ENCODE measurements at regions not wholly inside any gene's neighbourhood (a gene's known extent, or its start where the extent isn't known, plus 50 kb on each side); places are given as distances from the start of the nearest gene placed in this dataset.

DNA sequence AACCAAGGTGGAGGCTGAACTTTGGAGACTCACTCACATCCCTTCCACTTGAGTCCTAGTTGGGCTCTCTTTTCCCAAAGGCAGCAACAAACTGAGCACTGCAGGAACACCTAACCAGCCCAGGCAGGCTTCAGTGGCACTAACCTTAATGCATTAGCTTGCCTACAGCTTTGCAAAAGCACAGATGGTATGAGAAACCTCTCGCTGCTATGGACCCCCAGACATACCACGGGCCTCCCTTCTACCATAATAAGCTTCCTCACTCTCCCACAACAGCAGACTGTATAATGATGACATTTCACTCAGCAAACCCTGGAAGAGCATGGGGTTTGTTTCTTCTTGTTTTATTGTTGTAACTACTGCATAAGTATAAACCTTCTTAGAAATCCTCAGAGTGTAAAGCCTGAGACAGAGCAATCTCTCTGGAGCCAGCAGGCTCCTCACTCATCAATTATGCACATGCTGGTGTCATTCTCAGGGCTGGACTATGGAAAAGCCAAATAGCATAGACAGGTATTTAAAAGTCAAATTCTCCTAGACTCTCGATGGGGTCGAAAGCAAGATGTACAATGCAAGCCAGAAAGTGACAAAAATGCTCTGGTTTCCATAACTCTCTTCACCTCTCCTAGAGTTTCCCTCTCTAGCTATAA lies 167.6 kb downstream of the NXPE2 start:
- TF ChIP-seq, protein P1, sequence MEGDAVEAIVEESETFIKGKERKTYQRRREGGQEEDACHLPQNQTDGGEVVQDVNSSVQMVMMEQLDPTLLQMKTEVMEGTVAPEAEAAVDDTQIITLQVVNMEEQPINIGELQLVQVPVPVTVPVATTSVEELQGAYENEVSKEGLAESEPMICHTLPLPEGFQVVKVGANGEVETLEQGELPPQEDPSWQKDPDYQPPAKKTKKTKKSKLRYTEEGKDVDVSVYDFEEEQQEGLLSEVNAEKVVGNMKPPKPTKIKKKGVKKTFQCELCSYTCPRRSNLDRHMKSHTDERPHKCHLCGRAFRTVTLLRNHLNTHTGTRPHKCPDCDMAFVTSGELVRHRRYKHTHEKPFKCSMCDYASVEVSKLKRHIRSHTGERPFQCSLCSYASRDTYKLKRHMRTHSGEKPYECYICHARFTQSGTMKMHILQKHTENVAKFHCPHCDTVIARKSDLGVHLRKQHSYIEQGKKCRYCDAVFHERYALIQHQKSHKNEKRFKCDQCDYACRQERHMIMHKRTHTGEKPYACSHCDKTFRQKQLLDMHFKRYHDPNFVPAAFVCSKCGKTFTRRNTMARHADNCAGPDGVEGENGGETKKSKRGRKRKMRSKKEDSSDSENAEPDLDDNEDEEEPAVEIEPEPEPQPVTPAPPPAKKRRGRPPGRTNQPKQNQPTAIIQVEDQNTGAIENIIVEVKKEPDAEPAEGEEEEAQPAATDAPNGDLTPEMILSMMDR (IDR thresholded peaks at IDR 0.05): no peak
- no peak for TF ChIP-seq POLR2A (IDR thresholded peaks at IDR 0.05)

Measured in Peyer's patch (tissue), 4 donors.